KMS-11 (cell line): ENCODE measurements at regions not wholly inside any gene's neighbourhood (a gene's known extent, or its start where the extent isn't known, plus 50 kb on each side); places are given as distances from the start of the nearest gene placed in this dataset.

Source experiments
- H2AFZ ChIP-seq: fragments of 200-600 bp; sonication (generic); 2 replicates; pipeline ENCODE4 v1.6.1; 2016; ENCODE audit warnings: antibody characterized with exemption, mixed run types, low read depth
- H3K27ac ChIP-seq: fragments of 200-600 bp; sonication (generic); 2 replicates; pipeline ENCODE4 v1.6.1; 2016; ENCODE audit warnings: mild to moderate bottlenecking, mixed run types
- H3K27me3 ChIP-seq: fragments of 200-600 bp; sonication (generic); 2 replicates; pipeline ENCODE4 v1.6.1; 2017; ENCODE audit warnings: mild to moderate bottlenecking, low read depth, mixed run types, moderate library complexity; ENCODE audit not compliant: insufficient read depth
- H3K36me3 ChIP-seq: fragments of 200-600 bp; sonication (generic); 2 replicates; pipeline ENCODE4 v1.6.1; 2017; ENCODE audit warnings: mild to moderate bottlenecking, mixed run types; ENCODE audit not compliant: insufficient read depth
- H3K4me1 ChIP-seq: fragments of 200-600 bp; sonication (generic); 2 replicates; pipeline ENCODE4 v1.6.1; 2016; ENCODE audit warnings: mild to moderate bottlenecking, low read depth, mixed run types; ENCODE audit not compliant: poor library complexity, severe bottlenecking
- H3K4me2 ChIP-seq: fragments of 200-600 bp; sonication (generic); 2 replicates; pipeline ENCODE4 v1.7.0; 2016; ENCODE audit warnings: mild to moderate bottlenecking, mixed run types
- H3K4me3 ChIP-seq: fragments of 200-600 bp; sonication (generic); IDR thresholded peaks from 2 replicates; pipeline ENCODE4 v1.6.1; 2017; ENCODE audit warnings: low read depth, low read length, mixed read lengths; ENCODE audit not compliant: insufficient read depth
- H3K79me2 ChIP-seq: fragments of 200-600 bp; sonication (generic); 2 replicates; pipeline ENCODE4 v1.6.1; 2016; ENCODE audit warnings: low read depth, mixed run types; ENCODE audit not compliant: insufficient read depth
- H3K9ac ChIP-seq: fragments of 200-600 bp; sonication (generic); 2 replicates; pipeline ENCODE4 v1.6.1; 2016; ENCODE audit warnings: mild to moderate bottlenecking, mixed run types
- H4K20me1 ChIP-seq: fragments of 200-600 bp; sonication (generic); 2 replicates; pipeline ENCODE4 v1.6.1; 2016; ENCODE audit warnings: mild to moderate bottlenecking, mixed run types; ENCODE audit not compliant: insufficient read depth
- TF ChIP-seq, protein P1 (sequence below): fragments of 200-600 bp; sonication (generic); conservative IDR thresholded peaks from 2 replicates; pipeline ENCODE4 v1.6.1; 2017; ENCODE audit warnings: low read depth, mild to moderate bottlenecking, antibody characterized with exemption, low read length, moderate library complexity, mixed read lengths

DNA sequence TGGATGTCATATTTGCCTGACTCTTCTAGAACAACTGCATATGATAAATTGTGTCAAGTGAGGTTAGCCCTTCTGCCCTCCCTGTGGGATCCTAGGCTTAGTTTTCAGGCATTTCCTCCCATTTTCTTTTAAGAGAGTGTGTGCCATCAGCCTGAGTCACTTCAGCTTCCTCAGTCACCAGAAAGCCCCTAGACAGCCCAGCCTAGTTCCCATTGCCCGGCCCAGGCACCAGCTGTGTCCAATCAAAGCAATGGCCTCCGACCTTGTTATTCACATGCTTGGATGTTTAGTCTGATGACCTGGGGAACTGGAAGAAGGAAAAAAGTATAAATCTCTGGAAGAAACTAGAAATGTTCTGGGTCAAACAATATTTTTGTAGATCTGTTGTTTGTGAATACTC is 221.9 kb upstream of the LRIG1 start:
- no peak overlapping the region for H3K4me2 ChIP-seq
- no peak overlapping the region for H3K4me3 ChIP-seq
- TF ChIP-seq, protein P1, sequence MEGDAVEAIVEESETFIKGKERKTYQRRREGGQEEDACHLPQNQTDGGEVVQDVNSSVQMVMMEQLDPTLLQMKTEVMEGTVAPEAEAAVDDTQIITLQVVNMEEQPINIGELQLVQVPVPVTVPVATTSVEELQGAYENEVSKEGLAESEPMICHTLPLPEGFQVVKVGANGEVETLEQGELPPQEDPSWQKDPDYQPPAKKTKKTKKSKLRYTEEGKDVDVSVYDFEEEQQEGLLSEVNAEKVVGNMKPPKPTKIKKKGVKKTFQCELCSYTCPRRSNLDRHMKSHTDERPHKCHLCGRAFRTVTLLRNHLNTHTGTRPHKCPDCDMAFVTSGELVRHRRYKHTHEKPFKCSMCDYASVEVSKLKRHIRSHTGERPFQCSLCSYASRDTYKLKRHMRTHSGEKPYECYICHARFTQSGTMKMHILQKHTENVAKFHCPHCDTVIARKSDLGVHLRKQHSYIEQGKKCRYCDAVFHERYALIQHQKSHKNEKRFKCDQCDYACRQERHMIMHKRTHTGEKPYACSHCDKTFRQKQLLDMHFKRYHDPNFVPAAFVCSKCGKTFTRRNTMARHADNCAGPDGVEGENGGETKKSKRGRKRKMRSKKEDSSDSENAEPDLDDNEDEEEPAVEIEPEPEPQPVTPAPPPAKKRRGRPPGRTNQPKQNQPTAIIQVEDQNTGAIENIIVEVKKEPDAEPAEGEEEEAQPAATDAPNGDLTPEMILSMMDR: no peak
- H3K9ac ChIP-seq: no peak overlapping the region
- H3K27me3 ChIP-seq: no peaks in the 10 kb centered on the region
- H3K79me2 ChIP-seq: no peaks in the 10 kb centered on the region
- H4K20me1 ChIP-seq: no peaks in the 10 kb centered on the region
- no peaks in the 10 kb centered on the region for H3K36me3 ChIP-seq
- H2AFZ ChIP-seq: no peak overlapping the region
- H3K4me1 ChIP-seq: no peaks in the 10 kb centered on the region
- no peak overlapping the region for H3K27ac ChIP-seq

DNA sequence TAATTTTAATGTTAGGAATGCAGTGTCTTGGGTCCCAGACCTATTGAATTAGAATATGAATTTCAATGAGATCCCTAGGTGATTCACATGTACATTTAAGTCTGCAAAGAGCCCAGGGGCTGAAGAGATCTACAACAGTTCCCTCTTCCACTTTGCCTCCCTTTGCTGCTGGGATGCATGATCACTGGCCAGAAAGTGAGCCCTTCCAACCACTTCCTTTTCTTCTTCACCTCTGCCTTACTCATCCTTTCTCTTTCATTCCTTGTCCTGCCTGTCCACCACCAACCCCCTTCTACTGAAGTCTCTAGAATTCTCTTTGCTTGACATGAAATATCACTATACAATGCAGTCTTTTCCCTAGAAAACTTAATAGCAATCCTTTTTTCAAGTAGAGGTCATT is 222.4 kb upstream of the LRIG1 start:
- TF ChIP-seq, protein P1: no peak
- Histone ChIP-seq H4K20me1 (no peaks in the 10 kb centered on the region), H3K4me3 (no peak overlapping the region), H3K27me3 (no peaks in the 10 kb centered on the region), H3K9ac (no peak overlapping the region), H2AFZ (no peak overlapping the region), H3K79me2 (no peaks in the 10 kb centered on the region), H3K4me1 (no peaks in the 10 kb centered on the region), H3K36me3 (no peaks in the 10 kb centered on the region), H3K4me2 (no peak overlapping the region), H3K27ac (no peak overlapping the region)

DNA sequence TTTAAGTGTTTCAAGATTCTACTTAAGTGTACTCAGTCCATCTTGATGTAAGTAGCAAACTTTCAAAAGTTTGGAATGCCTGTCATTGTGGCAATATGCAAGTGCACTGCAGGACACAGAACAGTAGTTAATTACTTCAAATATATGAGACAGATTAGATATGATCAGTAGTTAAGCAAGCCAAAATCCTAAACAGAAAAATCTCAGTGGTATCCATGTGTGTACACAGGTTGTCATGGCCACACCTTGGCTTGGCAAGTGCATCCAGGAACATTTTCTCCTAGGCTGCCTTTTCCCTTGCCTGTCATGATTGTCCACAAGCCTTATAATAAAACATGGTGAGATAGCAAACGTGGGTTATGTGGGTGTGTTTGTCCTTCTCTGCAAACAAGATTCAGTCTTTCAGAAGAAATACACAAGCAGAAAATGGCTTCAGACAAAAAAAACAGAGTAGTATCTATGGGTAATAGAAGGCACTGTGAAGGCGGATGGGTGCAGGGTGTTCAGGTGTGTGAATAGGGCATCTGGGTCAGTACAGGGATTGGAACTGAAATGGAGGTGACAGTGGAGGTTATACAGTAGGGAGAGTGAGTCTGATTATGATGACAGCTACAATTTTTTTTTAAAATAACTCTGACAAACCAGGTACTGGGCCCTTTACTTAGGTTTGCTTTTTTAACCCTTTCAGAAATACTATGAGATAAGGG is 229.0 kb upstream of the LRIG1 start:
- TF ChIP-seq, protein P1: no peak
- Histone ChIP-seq H3K27me3 (no peaks in the 10 kb centered on the region), H3K36me3 (no peaks in the 10 kb centered on the region), H3K9ac (no peak overlapping the region), H3K4me2 (no peak overlapping the region), H3K4me1 (no peaks in the 10 kb centered on the region), H3K79me2 (no peaks in the 10 kb centered on the region), H2AFZ (no peak overlapping the region), H4K20me1 (no peaks in the 10 kb centered on the region), H3K4me3 (no peak overlapping the region), H3K27ac (no peak overlapping the region)

DNA sequence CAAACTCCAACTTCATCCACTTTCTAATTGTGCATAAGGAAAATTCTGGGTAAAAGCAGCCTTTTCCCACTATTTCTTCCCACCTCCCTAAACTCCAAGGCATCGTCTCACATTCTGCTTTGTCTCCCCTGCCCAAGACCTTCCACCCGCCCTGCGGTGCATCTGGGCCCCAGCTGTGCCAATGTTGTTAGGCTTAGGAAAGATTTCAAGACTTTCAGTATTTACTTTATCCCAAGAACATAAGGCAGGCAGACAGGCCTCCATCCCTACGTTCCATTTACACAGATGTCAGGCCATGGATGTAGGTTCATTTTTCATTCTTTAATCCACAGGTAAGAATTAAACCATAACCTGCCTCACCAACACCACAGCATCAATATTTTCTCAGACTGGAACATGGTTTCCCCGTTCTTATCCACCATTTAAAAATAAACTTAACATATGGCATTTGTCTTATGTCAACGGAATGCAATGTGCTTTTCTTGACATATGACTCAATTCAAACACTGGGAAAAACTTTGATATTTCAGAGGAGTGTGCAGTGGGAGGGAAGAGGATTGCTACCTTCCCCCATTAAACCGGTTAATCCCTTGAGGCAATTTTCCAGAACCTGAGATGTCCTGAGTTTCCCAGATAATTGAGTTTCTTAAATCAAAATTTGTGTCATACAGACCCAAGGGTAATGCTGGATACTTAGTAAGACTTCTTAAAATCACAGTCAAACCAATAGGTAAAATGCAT is 238.0 kb upstream of the LRIG1 start:
- H3K36me3 ChIP-seq: no peaks in the 10 kb centered on the region
- no peak overlapping the region for H3K4me2 ChIP-seq
- TF ChIP-seq, protein P1: no peak
- no peak overlapping the region for H3K9ac ChIP-seq
- H3K27ac ChIP-seq: no peak overlapping the region
- H3K27me3 ChIP-seq: no peaks in the 10 kb centered on the region
- H2AFZ ChIP-seq: no peak overlapping the region
- H3K79me2 ChIP-seq: no peaks in the 10 kb centered on the region
- no peak overlapping the region for H3K4me3 ChIP-seq
- H4K20me1 ChIP-seq: no peaks in the 10 kb centered on the region
- H3K4me1 ChIP-seq: no peaks in the 10 kb centered on the region
